ENCODE measurements at regions not wholly inside any gene's neighbourhood (a gene's known extent, or its start where the extent isn't known, plus 50 kb on each side); places are given as distances from the start of the nearest gene placed in this dataset.

- no peak for TF ChIP-seq ZNF41 (CRISPR knock-in tag; conservative IDR thresholded peaks at IDR 0.05)
These were observed 393.3 kb downstream of the LIG4 start (continued) for GRCh38 chr13:107822006-107822405.

- WGBS (ENCODE audit: insufficient coverage, low coverage, missing lambda C conversion rate) = 0% methylated on average over 2 of the region's 2 CpGs
These were observed 393.8 kb downstream of the LIG4 start for GRCh38 chr13:107821492-107821891.

More at GRCh38 chr13:107821492-107821891, 393.8 kb downstream of the LIG4 start:
- no peaks in the 10 kb centered on the region for H4K20me1 ChIP-seq (replicated peaks; ENCODE audit: control insufficient read depth, insufficient read depth, low read length)
- no peaks in the 10 kb centered on the region for H3K36me3 ChIP-seq (ENCODE audit: control insufficient read depth, insufficient read depth, low read length)
- H3K27ac ChIP-seq (ENCODE audit: extremely low read depth, low read depth, low read length) = no peak overlapping the region
- no TSS peak for BruUV-seq (replicated peaks)
- no peak for ATAC-seq
- intact Hi-C loops (cut with micrococcal nuclease) (no loop called here), in situ Hi-C loops (cut with MboI) (loop anchor here (25.0 kb wide), 1 partner anchor 241 kb away; no protein-coding TSS in a partner anchor)
- no peak for DNase-seq (ENCODE audit: extremely low read depth in 1 of 4, low spot score in 3 of 4)
- no peak for FAIRE-seq
- H3K79me2 ChIP-seq (ENCODE audit: control insufficient read depth, insufficient read depth, low read length) = no peaks in the 10 kb centered on the region
- H3K4me1 ChIP-seq (replicated peaks in 1 of 2; ENCODE audit: control insufficient read depth in 2 of 2, insufficient read depth in 2 of 2, low read length in 2 of 2) = no peaks in the 10 kb centered on the region
- H3K9me1 ChIP-seq (ENCODE audit: control insufficient read depth, insufficient read depth, low read length) = no peaks in the 10 kb centered on the region
- CTCF ChIA-PET (ENCODE audit: low intra/inter-chr PET ratio) = no interaction called here
- POLR2A ChIA-PET = no interaction called here
- no peak overlapping the region for H3K9ac ChIP-seq (ENCODE audit: insufficient read depth in 1 of 2, low read depth in 2 of 2, low read length in 2 of 2)
- H3K9me3 ChIP-seq (replicated peaks; ENCODE audit: control insufficient read depth, insufficient read depth, low read depth, low read length) = no peaks in the 10 kb centered on the region
- H3K4me3 ChIP-seq = no peak overlapping the region
- TF ChIP-seq RAD21 (CRISPR knock-in tag; conservative IDR thresholded peaks at IDR 0.05 in 1 of 2, IDR thresholded peaks at IDR 0.05 in 1 of 2) (no peak), TRIM24 (IDR thresholded peaks at IDR 0.05) (no peak), SMC3 (conservative IDR thresholded peaks at IDR 0.05; ENCODE audit: insufficient read depth, low read depth, low read length) (no peak), ZNF449 (CRISPR knock-in tag; IDR thresholded peaks at IDR 0.05) (no peak), CLOCK (CRISPR knock-in tag; IDR thresholded peaks at IDR 0.05; ENCODE audit: borderline replicate concordance) (no peak), ZNF696 (CRISPR knock-in tag; conservative IDR thresholded peaks at IDR 0.05) (no peak)
- no peaks in the 10 kb centered on the region for H3K27me3 ChIP-seq (ENCODE audit: control insufficient read depth in 2 of 2, insufficient read depth in 2 of 2, low read length in 2 of 2)
- H2AFZ ChIP-seq (ENCODE audit: low read depth, low read length) = no peak overlapping the region
- H3K4me2 ChIP-seq (ENCODE audit: insufficient read depth, low read length) = no peak overlapping the region

All from K562 (cell line).